ENCODE measurements at regions not wholly inside any gene's neighbourhood (a gene's known extent, or its start where the extent isn't known, plus 50 kb on each side); places are given as distances from the start of the nearest gene placed in this dataset.

DNA sequence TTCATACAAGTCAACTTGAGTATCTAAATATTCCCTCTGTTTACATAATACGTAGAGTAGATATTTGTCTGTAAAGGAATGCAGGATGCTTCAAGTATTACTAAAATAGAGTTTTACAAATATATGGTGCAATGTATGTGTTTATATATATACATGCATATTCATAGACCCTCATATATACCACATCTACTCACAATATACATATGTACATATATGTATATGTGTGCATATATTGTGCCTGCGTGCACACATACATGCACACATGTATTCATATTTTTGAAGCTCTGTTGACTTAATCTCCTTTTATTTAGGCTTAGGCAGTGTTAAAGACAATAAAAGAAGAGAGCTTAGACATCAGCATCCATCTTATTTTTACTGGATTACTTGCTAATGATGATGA, 616.6 kb upstream of the GOT2 start:
- TF ChIP-seq CTCF (IDR thresholded peaks at IDR 0.05), result no peak
- TF ChIP-seq POLR2A (IDR thresholded peaks at IDR 0.05), result no peak

Data from testis (tissue), 2 donors.